HCT116 (cell line): ENCODE measurements at regions not wholly inside any gene's neighbourhood (a gene's known extent, or its start where the extent isn't known, plus 50 kb on each side); places are given as distances from the start of the nearest gene placed in this dataset.
"Not testable (repeated sequence)": the region's sequence is repeated elsewhere in the genome, so short reads cannot be mapped to it uniquely, and the experiment has no call there.

ENCODE experiments used
- ATAC-seq: fragments of 200-7000 bp; cut with Tn5 transposase; 2 replicates; pipeline ENCODE4 v1.9.1; 2020; ENCODE audit warnings: mild to moderate bottlenecking, moderate library complexity
- BruUV-seq: library from RNA; stranded (reverse); fragments of 400-500 nt; replicated peaks from 2 replicates; lab custom pipeline; 2021; lab: Mats Ljungman, UMichigan
- CTCF ChIA-PET: fragments of 300-600 bp; sonication (Branson Sonifier 250); formaldehyde crosslinking; loops from one replicate; lab custom pipeline; 2021; ENCODE audit warnings: antibody characterized with exemption; lab: Charles Lee
- POLR2A ChIA-PET: fragments of 300-600, 350-600 bp; sonication (Branson Sonifier 250); formaldehyde crosslinking; loops from one replicate; lab custom pipeline; 2021; ENCODE audit warnings: antibody characterized with exemption; lab: Charles Lee
- RAD21 ChIA-PET, 2 experiments: fragments of 300-600 bp; sonication (Branson Sonifier 250); formaldehyde crosslinking; loops; one replicate each; lab custom pipeline; 2023; ENCODE audit warnings: low total read pairs in 2 of 2; ENCODE audit not compliant: uncharacterized antibody in 2 of 2, unreplicated experiment in 2 of 2, low non-redundant PET in 1 of 2; lab: Charles Lee
- DNase-seq: peaks from one replicate; pipeline ENCODE4 v3.0.0-alpha.2; 2010; ENCODE audit warnings: low read depth, low spot score
- H2AFZ ChIP-seq: fragments of 200-600 bp; shearing (Covaris generic), sonication (generic); 2 replicates; pipeline ENCODE4 v1.6.1; 2017; ENCODE audit warnings: low read depth, mixed run types, mixed read lengths, antibody characterized with exemption, low read length; ENCODE audit not compliant: poor library complexity, severe bottlenecking
- H3K27ac ChIP-seq: 2 replicates; pipeline ENCODE4 v1.5.1; 2012; ENCODE audit warnings: low read depth, low read length
- H3K27me3 ChIP-seq: fragments of 200-600 bp; sonication (generic); 2 replicates; pipeline ENCODE4 v1.6.1; 2016; ENCODE audit warnings: mixed run types, low read length, mixed read lengths; ENCODE audit not compliant: insufficient read depth
- H3K36me3 ChIP-seq, 2 experiments: fragments of 200-500 bp in 1 of 2; fragments of 200-600 bp in 1 of 2; sonication (Bioruptor generic) in 1 of 2; sonication (generic) in 1 of 2; 2 replicates each; pipeline versions ENCODE4 v1.5.1 to v1.6.1; 2014 to 2016; ENCODE audit warnings: low read length in 2 of 2, inconsistent platforms in 1 of 2, mixed read lengths in 1 of 2, mixed run types in 1 of 2; ENCODE audit not compliant: insufficient read depth in 2 of 2, control insufficient read depth in 1 of 2
- H3K4me1 ChIP-seq, 2 experiments: fragments of 200-600 bp in 1 of 2; sonication (generic) in 1 of 2; 2 replicates each; pipeline versions ENCODE4 v1.5.1 to v1.6.1; 2012 to 2017; ENCODE audit warnings: low read length in 2 of 2, inconsistent platforms in 1 of 2, mild to moderate bottlenecking in 1 of 2, mixed read lengths in 1 of 2, mixed run types in 1 of 2, moderate library complexity in 1 of 2; ENCODE audit not compliant: insufficient read depth in 2 of 2, control insufficient read depth in 1 of 2
- H3K4me2 ChIP-seq: fragments of 200-600 bp; sonication (generic); 2 replicates; pipeline ENCODE4 v1.6.1; 2017; ENCODE audit warnings: mixed run types, low read length, mixed read lengths
- H3K4me3 ChIP-seq, 2 experiments: fragments of 200-600 bp in 1 of 2; sonication (generic) in 1 of 2; replicated peaks in 1 of 2; 2 replicates each; pipeline ENCODE4 v1.5.1; 2011 to 2016; ENCODE audit warnings: low read length in 2 of 2, control low read depth in 1 of 2, low read depth in 1 of 2, mild to moderate bottlenecking in 1 of 2, mixed read lengths in 1 of 2, mixed run types in 1 of 2
- H3K79me2 ChIP-seq: fragments of 200-600 bp; sonication (generic); 2 replicates; pipeline ENCODE4 v1.6.1; 2017; ENCODE audit warnings: mild to moderate bottlenecking, mixed run types, low read length, moderate library complexity, mixed read lengths; ENCODE audit not compliant: insufficient read depth
- H3K9ac ChIP-seq: fragments of 200-600 bp; sonication (generic); 2 replicates; pipeline ENCODE4 v1.6.1; 2016; ENCODE audit warnings: low read length, mixed read lengths
- H3K9me2 ChIP-seq: fragments of 200-600 bp; sonication (generic), shearing (Covaris generic); 2 replicates; pipeline ENCODE4 v1.6.1; 2017; ENCODE audit warnings: mixed run types, mild to moderate bottlenecking, moderate library complexity; ENCODE audit not compliant: insufficient read depth
- H3K9me3 ChIP-seq, 2 experiments: fragments of 200-500 bp in 1 of 2; fragments of 200-600 bp in 1 of 2; sonication (Bioruptor generic) in 1 of 2; sonication (generic) in 1 of 2; 2 replicates each; pipeline ENCODE4 v1.6.1; 2014 to 2017; ENCODE audit warnings: low read length in 2 of 2, mixed read lengths in 2 of 2, inconsistent platforms in 1 of 2, low read depth in 1 of 2, mild to moderate bottlenecking in 1 of 2, mixed run types in 1 of 2, moderate library complexity in 1 of 2; ENCODE audit not compliant: control insufficient read depth in 1 of 2, insufficient read depth in 1 of 2
- H4K20me1 ChIP-seq: fragments of 200-600 bp; sonication (generic), shearing (Covaris generic); 2 replicates; pipeline ENCODE4 v1.6.1; 2017; ENCODE audit warnings: mixed run types, mild to moderate bottlenecking, moderate library complexity; ENCODE audit not compliant: insufficient read depth
- CTCF ChIP-seq, 3 experiments: fragments of 200-600 bp in 1 of 3; sonication (generic) in 1 of 3; IDR thresholded peaks in 2 of 3; conservative IDR thresholded peaks in 1 of 3; 2 replicates each; pipeline ENCODE4 v1.5.1; 2012 to 2017; ENCODE audit warnings: low read depth in 2 of 3, low read length in 2 of 3, antibody characterized with exemption in 1 of 3, borderline replicate concordance in 1 of 3, control low read depth in 1 of 3, mild to moderate bottlenecking in 1 of 3, mixed read lengths in 1 of 3, mixed run types in 1 of 3, moderate library complexity in 1 of 3; ENCODE audit not compliant: insufficient read depth in 1 of 3
- ELF1 ChIP-seq: IDR thresholded peaks from 2 replicates; pipeline ENCODE4 v1.6.1; 2012; ENCODE audit warnings: low read depth, borderline replicate concordance
- EZH2 ChIP-seq: fragments of 200-600 bp; sonication (generic); IDR thresholded peaks from 2 replicates; pipeline ENCODE4 v1.6.1; 2017; ENCODE audit warnings: antibody characterized with exemption, mixed run types
- EZH2phosphoT487 ChIP-seq: fragments of 200-600 bp; IDR thresholded peaks from 2 replicates; pipeline ENCODE4 v1.6.1; 2018; ENCODE audit warnings: antibody characterized with exemption, borderline replicate concordance
- FOSL1 ChIP-seq: IDR thresholded peaks from 2 replicates; pipeline ENCODE4 v1.6.1; 2012; ENCODE audit warnings: low read depth
- JUND ChIP-seq: IDR thresholded peaks from 2 replicates; pipeline ENCODE4 v1.6.1; 2012
- MAX ChIP-seq: IDR thresholded peaks from 2 replicates; pipeline ENCODE4 v1.6.1; 2012
- POLR2A ChIP-seq: IDR thresholded peaks from 2 replicates; pipeline ENCODE4 v1.7.0; 2011; ENCODE audit warnings: borderline replicate concordance; ENCODE audit not compliant: insufficient read depth, insufficient read length; ENCODE audit errors: extremely low read depth
- SIN3A ChIP-seq: IDR thresholded peaks from 2 replicates; pipeline ENCODE4 v1.6.1; 2012; ENCODE audit warnings: low read depth
- YY1 ChIP-seq: IDR thresholded peaks from 2 replicates; pipeline ENCODE4 v1.6.1; 2011; ENCODE audit warnings: low read length, low read depth, moderate library complexity, mild to moderate bottlenecking; ENCODE audit not compliant: insufficient replicate concordance; ENCODE audit errors: extremely low read depth
- ZBTB33 ChIP-seq: IDR thresholded peaks from 2 replicates; pipeline ENCODE4 v1.6.1; 2011; ENCODE audit warnings: mild to moderate bottlenecking, low read length, moderate library complexity; ENCODE audit not compliant: insufficient replicate concordance; ENCODE audit errors: extremely low read depth
- intact Hi-C: fragments of 100-400 bp; cut with micrococcal nuclease; formaldehyde crosslinking; loops from 2 replicates; pipeline ENCODE4 v1.10.0; 2022
- TF ChIP-seq, protein P1 (sequence below): IDR thresholded peaks from 2 replicates; pipeline ENCODE4 v1.6.1; 2012; ENCODE audit warnings: low read depth

DNA sequence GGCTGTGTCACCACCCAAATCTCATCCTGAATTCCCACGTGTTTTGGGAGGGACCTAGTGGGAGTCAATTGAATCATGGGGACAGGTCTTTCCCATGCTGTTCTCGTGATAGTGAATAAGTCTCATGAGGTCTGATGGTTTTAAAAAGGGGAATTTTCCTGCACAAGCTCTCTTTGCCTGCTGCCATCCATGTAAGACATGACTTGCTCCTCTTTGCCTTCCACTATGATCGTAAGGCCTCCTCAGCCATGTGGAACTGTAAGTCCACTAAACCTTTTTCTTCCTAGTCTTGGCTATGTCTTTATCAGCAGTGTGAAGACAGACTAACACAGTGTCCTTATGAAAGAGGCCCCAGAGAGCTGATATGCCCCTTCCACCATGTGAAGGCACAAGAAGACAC lies 230.9 kb upstream of the ACTBL2 start:
- RAD21 ChIA-PET, result not testable (repeated sequence)

DNA sequence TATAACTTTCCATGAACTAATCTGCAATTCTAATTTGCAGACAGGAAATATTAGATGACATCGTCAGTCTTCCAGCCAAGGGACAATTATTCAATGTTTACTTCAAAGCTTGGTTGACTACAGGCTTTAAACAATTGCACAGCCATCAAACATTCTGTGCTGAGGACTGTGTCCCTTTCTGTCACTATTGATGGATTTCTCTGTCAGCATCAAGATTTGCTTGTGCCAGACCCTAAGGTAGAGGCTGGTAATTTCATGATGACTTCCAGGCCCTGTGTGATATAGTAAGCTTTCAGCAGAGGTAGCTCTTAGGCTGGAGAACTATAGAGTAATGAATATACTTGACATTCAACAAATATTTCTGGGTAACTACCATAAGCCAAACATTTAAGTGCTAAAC lies 229.3 kb upstream of the ACTBL2 start:
- no peaks in the 10 kb centered on the region for H4K20me1 ChIP-seq
- no peaks in the 10 kb centered on the region for H3K27me3 ChIP-seq
- ChIA-PET CTCF (no interaction called here), POLR2A (no interaction called here), RAD21 (no interaction called here)
- no TSS peak for BruUV-seq
- no peaks in the 10 kb centered on the region for H3K9me2 ChIP-seq
- no peaks in the 10 kb centered on the region for H3K36me3 ChIP-seq
- H3K4me2 ChIP-seq, result no peak overlapping the region
- no peaks in the 10 kb centered on the region for H3K79me2 ChIP-seq
- H3K9me3 ChIP-seq, result 0 out of 4 replicates have a peak, but pooled peaks cover 0 to 4% of the 10 kb centered on the region in 2 experiments
- no peak overlapping the region for H3K9ac ChIP-seq
- H3K4me3 ChIP-seq, result no peak overlapping the region
- H2AFZ ChIP-seq, result no peak overlapping the region
- peaks cover 0 to 5% of the 10 kb centered on the region in 2 experiments; a peak in 1 of 4 replicates for H3K4me1 ChIP-seq
- H3K27ac ChIP-seq, result no peak overlapping the region
- intact Hi-C loops, result no loop called here
- ATAC-seq (no peak), DNase-seq (no peak)
- TF ChIP-seq MAX (no peak), ZBTB33 (no peak), JUND (no peak), SIN3A (no peak), FOSL1 (no peak), EZH2phosphoT487 (no peak), CTCF (IDR thresholded peaks at IDR 0.05 in 2 of 3, conservative IDR thresholded peaks at IDR 0.05 in 1 of 3; ENCODE audit: borderline replicate concordance in 1 of 3, insufficient read depth in 1 of 3, low read depth in 2 of 3, low read length in 2 of 3) (no peak), YY1 (no peak), ELF1 (no peak), POLR2A (no peak), EZH2 (no peak)
- TF ChIP-seq, protein P1, sequence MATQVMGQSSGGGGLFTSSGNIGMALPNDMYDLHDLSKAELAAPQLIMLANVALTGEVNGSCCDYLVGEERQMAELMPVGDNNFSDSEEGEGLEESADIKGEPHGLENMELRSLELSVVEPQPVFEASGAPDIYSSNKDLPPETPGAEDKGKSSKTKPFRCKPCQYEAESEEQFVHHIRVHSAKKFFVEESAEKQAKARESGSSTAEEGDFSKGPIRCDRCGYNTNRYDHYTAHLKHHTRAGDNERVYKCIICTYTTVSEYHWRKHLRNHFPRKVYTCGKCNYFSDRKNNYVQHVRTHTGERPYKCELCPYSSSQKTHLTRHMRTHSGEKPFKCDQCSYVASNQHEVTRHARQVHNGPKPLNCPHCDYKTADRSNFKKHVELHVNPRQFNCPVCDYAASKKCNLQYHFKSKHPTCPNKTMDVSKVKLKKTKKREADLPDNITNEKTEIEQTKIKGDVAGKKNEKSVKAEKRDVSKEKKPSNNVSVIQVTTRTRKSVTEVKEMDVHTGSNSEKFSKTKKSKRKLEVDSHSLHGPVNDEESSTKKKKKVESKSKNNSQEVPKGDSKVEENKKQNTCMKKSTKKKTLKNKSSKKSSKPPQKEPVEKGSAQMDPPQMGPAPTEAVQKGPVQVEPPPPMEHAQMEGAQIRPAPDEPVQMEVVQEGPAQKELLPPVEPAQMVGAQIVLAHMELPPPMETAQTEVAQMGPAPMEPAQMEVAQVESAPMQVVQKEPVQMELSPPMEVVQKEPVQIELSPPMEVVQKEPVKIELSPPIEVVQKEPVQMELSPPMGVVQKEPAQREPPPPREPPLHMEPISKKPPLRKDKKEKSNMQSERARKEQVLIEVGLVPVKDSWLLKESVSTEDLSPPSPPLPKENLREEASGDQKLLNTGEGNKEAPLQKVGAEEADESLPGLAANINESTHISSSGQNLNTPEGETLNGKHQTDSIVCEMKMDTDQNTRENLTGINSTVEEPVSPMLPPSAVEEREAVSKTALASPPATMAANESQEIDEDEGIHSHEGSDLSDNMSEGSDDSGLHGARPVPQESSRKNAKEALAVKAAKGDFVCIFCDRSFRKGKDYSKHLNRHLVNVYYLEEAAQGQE, result no peak

More for the DNA sequence above, 230.9 kb upstream of the ACTBL2 start:
- CTCF ChIA-PET, H3K27ac ChIP-seq, H3K4me2 ChIP-seq, BruUV-seq, H4K20me1 ChIP-seq, H3K27me3 ChIP-seq, H3K9me2 ChIP-seq, H3K36me3 ChIP-seq, DNase-seq, H3K9ac ChIP-seq, intact Hi-C loops, H2AFZ ChIP-seq, H3K79me2 ChIP-seq, ATAC-seq, H3K9me3 ChIP-seq, H3K4me3 ChIP-seq, POLR2A ChIA-PET: not testable (repeated sequence)
- H3K4me1 ChIP-seq, result peaks cover 0 to 20% of the 10 kb centered on the region in 2 experiments; a peak in 2 of 4 replicates
